HG03520 (cell line): ENCODE measurements at regions not wholly inside any gene's neighbourhood (a gene's known extent, or its start where the extent isn't known, plus 50 kb on each side); places are given as distances from the start of the nearest gene placed in this dataset.
"Not testable (repeated sequence)": the region's sequence is repeated elsewhere in the genome, so short reads cannot be mapped to it uniquely, and the experiment has no call there.

ENCODE experiments used
- ATAC-seq: cut with Tn5 transposase; IDR thresholded peaks from one replicate; pipeline ENCODE4 v1.9.1; 2021; ENCODE audit warnings: mild to moderate bottlenecking, moderate library complexity; ENCODE audit not compliant: unreplicated experiment

GRCh38 chr1:217052196-217052595, 329.0 kb upstream of the ESRRG start:
- ATAC-seq, result no peak

- ATAC-seq, result no peak
These were observed 326.5 kb upstream of the ESRRG start for GRCh38 chr1:217049721-217050120.

DNA sequence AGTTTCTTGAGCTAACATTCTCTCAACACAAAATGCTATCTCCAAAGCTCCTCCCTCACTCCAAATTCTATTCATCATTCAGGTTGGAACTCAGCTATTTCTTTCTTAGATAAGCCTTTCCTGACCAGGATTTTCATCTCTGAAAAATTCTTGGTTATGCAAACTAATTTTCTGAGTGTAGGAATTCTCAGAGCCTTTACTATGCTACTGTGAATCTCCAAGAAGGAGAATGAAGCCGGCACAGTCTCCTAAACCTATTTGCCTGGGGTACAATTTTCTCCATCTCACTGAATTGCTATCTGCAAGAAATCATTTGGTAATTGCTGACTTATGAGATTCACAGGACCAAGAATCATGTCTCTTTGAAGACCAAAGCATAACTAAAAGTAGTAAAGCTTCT, 325.9 kb upstream of the ESRRG start:
- no peak for ATAC-seq

- ATAC-seq, result peak; percentile 82
These were observed 325.0 kb upstream of the ESRRG start for GRCh38 chr1:217048104-217048707.

- ATAC-seq, result no peak
These were observed 317.7 kb upstream of the ESRRG start for GRCh38 chr1:217040711-217041455.

GRCh38 chr1:217039926-217040325, 316.7 kb upstream of the ESRRG start:
- ATAC-seq, result no peak

DNA sequence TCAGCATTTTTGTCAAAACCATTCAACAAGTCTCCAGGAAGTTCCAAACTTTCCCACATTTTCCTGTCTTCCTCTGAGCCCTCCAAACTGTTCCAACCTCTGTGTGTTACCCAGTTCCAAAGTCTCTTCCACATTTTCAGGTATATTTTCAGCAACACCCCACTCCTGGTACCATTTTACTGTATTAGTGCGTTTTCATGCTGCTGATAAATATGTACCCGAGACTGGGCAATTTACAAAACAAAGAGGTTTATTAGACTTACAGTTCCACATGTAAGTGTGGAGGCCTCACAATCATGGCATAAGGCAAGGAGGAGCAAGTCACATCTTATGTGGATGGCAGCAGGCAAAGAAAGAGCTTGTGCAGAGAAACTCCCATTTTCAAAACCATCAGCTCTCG, 315.9 kb upstream of the ESRRG start:
- not testable (repeated sequence) for ATAC-seq

GRCh38 chr1:217036757-217037156, 313.5 kb upstream of the ESRRG start:
- no peak for ATAC-seq

GRCh38 chr1:217032715-217033367, 309.6 kb upstream of the ESRRG start:
- ATAC-seq, result no peak

DNA sequence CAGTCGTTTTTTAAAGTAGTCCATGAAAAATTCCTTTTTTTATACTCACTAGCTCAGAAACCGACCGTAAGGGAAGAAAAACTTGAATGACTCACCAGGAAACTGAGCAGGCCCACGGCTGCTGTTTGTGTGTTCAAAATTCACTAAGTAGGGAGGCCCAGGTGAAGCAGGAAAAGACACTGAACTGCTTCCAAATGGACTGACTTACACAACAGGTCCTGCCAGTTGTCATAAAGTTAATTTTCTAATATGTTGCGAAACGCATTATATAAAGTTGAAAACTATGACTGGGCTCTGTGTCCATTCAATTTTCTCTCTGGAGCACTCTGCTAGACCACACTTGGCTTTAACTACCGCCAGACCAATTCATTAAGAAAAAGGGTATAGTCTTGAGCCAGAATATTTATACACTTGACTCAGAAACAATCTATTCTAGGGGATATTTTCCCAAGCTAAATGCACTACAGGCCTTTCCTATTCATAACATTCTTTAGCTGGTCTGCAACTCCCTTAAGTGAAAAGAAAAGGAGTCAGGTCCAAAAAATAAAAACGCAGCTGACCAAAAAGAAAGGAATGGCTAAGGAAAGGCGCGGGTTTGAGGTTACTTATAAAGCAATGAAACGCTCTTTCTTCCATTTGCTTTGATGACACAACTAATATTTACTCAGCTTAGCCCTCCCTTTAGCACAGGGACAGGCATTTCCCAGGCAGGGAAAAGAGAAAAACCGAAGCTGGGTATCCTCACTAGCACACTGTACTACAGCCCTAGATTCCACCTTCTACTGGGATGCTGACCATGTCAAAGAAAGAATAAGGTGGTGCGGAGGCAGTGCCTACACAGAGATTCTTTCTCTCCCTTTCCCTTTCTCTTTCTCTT, 306.3 kb upstream of the ESRRG start:
- ATAC-seq, result no peak

GRCh38 chr1:217027403-217028080, 304.3 kb upstream of the ESRRG start:
- peak; percentile 94 for ATAC-seq

- ATAC-seq, result no peak
These were observed 303.3 kb upstream of the ESRRG start for GRCh38 chr1:217026531-217026930.

GRCh38 chr1:217025381-217025780, 302.2 kb upstream of the ESRRG start:
- no peak for ATAC-seq

DNA sequence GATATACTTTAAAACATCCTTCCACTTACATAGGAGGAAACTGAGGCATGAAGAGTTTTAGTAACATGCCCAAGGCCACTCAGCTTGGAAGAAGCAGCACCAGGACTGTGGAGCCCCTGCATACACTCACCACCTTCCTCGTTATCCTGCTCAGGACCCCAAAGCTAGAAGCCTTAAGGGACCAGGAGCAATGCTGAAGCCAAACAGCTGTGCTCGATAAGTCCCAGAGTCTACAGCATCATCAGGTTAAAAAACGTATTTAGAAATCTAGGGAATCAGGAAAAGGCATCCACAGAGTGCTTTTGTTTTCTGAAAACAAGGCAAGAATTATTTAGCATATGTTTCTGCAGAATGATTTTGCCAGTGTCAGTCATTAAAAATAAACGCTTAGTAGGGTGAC, 301.7 kb upstream of the ESRRG start:
- no peak for ATAC-seq

GRCh38 chr1:217021956-217022355, 298.7 kb upstream of the ESRRG start:
- no peak for ATAC-seq

- no peak for ATAC-seq
These were observed 298.2 kb upstream of the ESRRG start for GRCh38 chr1:217021400-217021799.

- no peak for ATAC-seq
These were observed 296.2 kb upstream of the ESRRG start for GRCh38 chr1:217019475-217019874.

DNA sequence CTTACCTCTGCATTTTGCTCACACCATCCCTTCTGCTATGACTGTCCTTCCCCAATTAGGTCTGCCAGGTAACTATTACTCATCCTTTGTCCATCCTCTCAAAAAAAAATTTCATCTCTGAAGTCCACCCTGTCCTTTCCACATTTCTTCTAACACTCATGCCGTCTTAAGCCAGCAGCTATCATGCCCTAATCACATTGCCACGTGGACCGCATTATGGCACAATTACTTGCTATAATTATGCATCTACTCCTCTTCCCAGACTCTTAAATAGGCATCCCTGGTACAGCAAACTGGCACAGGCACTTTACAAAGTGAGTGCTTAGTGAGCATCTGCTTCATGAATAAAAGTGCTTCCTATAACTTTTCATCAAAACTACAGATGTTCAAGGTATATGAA, 295.4 kb upstream of the ESRRG start:
- ATAC-seq, result no peak

DNA sequence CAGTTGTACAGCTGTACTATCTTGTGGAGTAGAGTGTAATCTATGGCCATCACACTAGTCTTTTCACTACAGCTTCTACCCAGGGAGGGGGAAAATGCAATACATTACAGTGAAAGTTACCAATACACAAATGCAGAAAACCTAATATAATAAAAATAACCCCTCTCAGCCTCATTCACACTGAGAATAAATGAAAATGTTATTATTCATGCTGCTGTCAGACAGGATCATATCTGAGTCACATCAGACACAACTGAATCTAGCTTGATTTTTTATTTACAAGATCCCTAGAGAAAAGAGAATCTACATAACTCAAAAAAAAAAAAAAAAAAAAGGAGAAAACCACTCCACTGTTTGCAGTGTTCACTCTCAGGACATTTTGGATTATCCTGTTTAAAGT, 293.9 kb upstream of the ESRRG start:
- no peak for ATAC-seq

DNA sequence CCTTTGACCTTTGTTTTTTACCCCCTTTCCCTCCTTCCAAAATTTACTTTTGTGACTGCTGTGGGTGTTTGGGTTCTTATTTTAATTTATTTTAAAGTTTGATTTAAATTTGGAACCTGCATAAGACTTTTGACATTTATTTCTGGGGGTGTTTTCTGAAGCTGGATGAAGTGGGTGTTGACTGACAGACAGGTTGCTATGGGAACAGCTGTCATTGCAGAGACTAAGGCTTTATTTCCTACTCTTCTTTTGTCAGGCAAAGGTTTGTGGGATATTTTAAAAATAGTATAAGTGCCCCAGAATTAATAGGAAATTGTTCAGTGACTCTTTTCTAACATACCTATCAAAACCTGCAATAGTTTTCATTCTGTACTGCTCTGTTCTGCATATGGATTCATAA, 290.8 kb upstream of the ESRRG start:
- no peak for ATAC-seq

DNA sequence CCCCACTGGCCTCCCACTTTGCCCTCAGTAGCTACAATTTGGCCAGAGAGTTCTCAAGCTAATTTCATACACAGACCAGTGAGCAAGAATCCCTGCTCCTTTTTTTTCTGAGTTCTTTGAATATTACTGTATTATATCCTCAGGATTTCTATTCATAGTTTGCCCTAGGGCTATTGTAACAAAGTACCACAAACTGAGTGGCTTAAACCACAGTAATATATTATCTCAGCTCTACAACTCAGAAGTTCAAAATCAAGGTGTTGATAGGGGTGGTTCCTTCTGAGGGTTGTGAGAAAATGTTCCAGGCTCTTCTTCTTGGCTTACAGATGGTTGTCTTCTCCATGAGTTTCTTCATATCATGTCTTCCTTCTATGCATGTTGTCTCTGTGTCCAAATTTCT, 289.4 kb upstream of the ESRRG start:
- ATAC-seq, result no peak
